ENCODE measurements at regions not wholly inside any gene's neighbourhood (a gene's known extent, or its start where the extent isn't known, plus 50 kb on each side); places are given as distances from the start of the nearest gene placed in this dataset.

GRCh38 chr5:9817819-9818218, 187.7 kb upstream of the TAS2R1 start:
- no peak overlapping the region for H3K9ac ChIP-seq (ENCODE audit: low read length)
- no peak for TF ChIP-seq JUND (IDR thresholded peaks at IDR 0.05)
- TF ChIP-seq CBX3 (IDR thresholded peaks at IDR 0.05; ENCODE audit: low read depth), result no peak
- TF ChIP-seq ZFX (IDR thresholded peaks at IDR 0.05), result no peak
- H3K79me2 ChIP-seq (ENCODE audit: insufficient read depth, low read length), result no peaks in the 10 kb centered on the region
- no peak overlapping the region for H3K27ac ChIP-seq (ENCODE audit: low read depth, low read length)
- ChIA-PET POLR2A (no interaction called here), CTCF (no interaction called here), RAD21 (ENCODE audit: low non-redundant PET in 1 of 2, low total read pairs in 2 of 2, uncharacterized antibody in 2 of 2, unreplicated experiment in 2 of 2) (no interaction called here)
- no peaks in the 10 kb centered on the region for H3K27me3 ChIP-seq (ENCODE audit: insufficient read depth, low read length)
- no peak overlapping the region for H3K4me2 ChIP-seq (ENCODE audit: low read length)
- H3K4me3 ChIP-seq (replicated peaks in 1 of 2; ENCODE audit: low read depth in 1 of 2, low read length in 2 of 2), result no peak overlapping the region
- no peak for DNase-seq (ENCODE audit: low read depth, low spot score)
- H3K4me1 ChIP-seq (ENCODE audit: control insufficient read depth in 1 of 2, insufficient read depth in 2 of 2, low read length in 2 of 2), result no peaks in the 10 kb centered on the region
- H2AFZ ChIP-seq (ENCODE audit: low read depth, low read length, poor library complexity, severe bottlenecking), result no peak overlapping the region
- H3K36me3 ChIP-seq (ENCODE audit: control insufficient read depth in 1 of 2, insufficient read depth in 2 of 2, low read length in 2 of 2), result no peaks in the 10 kb centered on the region
- ATAC-seq, result no peak
- H3K9me2 ChIP-seq (ENCODE audit: insufficient read depth), result no peaks in the 10 kb centered on the region
- no TSS peak for BruUV-seq (replicated peaks)
- intact Hi-C loops (cut with micrococcal nuclease), result no loop called here
- H3K9me3 ChIP-seq (ENCODE audit: control insufficient read depth in 1 of 2, insufficient read depth in 1 of 2, low read depth in 1 of 2, low read length in 2 of 2), result no peaks in the 10 kb centered on the region
- H4K20me1 ChIP-seq (ENCODE audit: insufficient read depth), result no peaks in the 10 kb centered on the region

GRCh38 chr5:9815051-9815450, 184.9 kb upstream of the TAS2R1 start:
- ATAC-seq, result no peak
- Histone ChIP-seq H4K20me1 (ENCODE audit: insufficient read depth) (no peaks in the 10 kb centered on the region), H3K36me3 (ENCODE audit: control insufficient read depth in 1 of 2, insufficient read depth in 2 of 2, low read length in 2 of 2) (no peaks in the 10 kb centered on the region), H2AFZ (ENCODE audit: low read depth, low read length, poor library complexity, severe bottlenecking) (no peak overlapping the region), H3K4me1 (ENCODE audit: control insufficient read depth in 1 of 2, insufficient read depth in 2 of 2, low read length in 2 of 2) (no peaks in the 10 kb centered on the region), H3K4me2 (ENCODE audit: low read length) (no peak overlapping the region), H3K9me3 (ENCODE audit: control insufficient read depth in 1 of 2, insufficient read depth in 1 of 2, low read depth in 1 of 2, low read length in 2 of 2) (no peaks in the 10 kb centered on the region), H3K9ac (ENCODE audit: low read length) (no peak overlapping the region), H3K4me3 (replicated peaks in 1 of 2; ENCODE audit: low read depth in 1 of 2, low read length in 2 of 2) (no peak overlapping the region), H3K27me3 (ENCODE audit: insufficient read depth, low read length) (no peaks in the 10 kb centered on the region), H3K27ac (ENCODE audit: low read depth, low read length) (no peak overlapping the region), H3K9me2 (ENCODE audit: insufficient read depth) (no peaks in the 10 kb centered on the region), H3K79me2 (ENCODE audit: insufficient read depth, low read length) (no peaks in the 10 kb centered on the region)
- TF ChIP-seq JUND (IDR thresholded peaks at IDR 0.05) (no peak), CBX3 (IDR thresholded peaks at IDR 0.05; ENCODE audit: low read depth) (no peak), EGR1 (IDR thresholded peaks at IDR 0.05; ENCODE audit: low read depth) (no peak), POLR2AphosphoS5 (IDR thresholded peaks at IDR 0.05; ENCODE audit: low read depth, low read length) (no peak), FOSL1 (IDR thresholded peaks at IDR 0.05; ENCODE audit: low read depth) (no peak), SIN3A (IDR thresholded peaks at IDR 0.05; ENCODE audit: low read depth) (no peak)
- RAD21 ChIA-PET (ENCODE audit: low non-redundant PET in 1 of 2, low total read pairs in 2 of 2, uncharacterized antibody in 2 of 2, unreplicated experiment in 2 of 2), result no interaction called here
- intact Hi-C loops (cut with micrococcal nuclease), result no loop called here
- no TSS peak for BruUV-seq (replicated peaks)
- DNase-seq (ENCODE audit: low read depth, low spot score), result no peak
- POLR2A ChIA-PET, result no interaction called here
- CTCF ChIA-PET, result no interaction called here
